ENCODE measurements at regions not wholly inside any gene's neighbourhood (a gene's known extent, or its start where the extent isn't known, plus 50 kb on each side); places are given as distances from the start of the nearest gene placed in this dataset.

- no peak for FAIRE-seq
These were observed 654.4 kb upstream of the CDH6 start for GRCh38 chr5:30539004-30539634.

GRCh38 chr5:30525353-30525752, 668.1 kb upstream of the CDH6 start:
- H3K36me3 ChIP-seq (ENCODE audit: control insufficient read depth in 2 of 3, insufficient read depth in 3 of 3, low read length in 3 of 3) = no peaks in the 10 kb centered on the region
- intact Hi-C loops (cut with DNase I) = no loop called here
- H3K4me1 ChIP-seq (ENCODE audit: control insufficient read depth in 2 of 3, insufficient read depth in 2 of 3, low read depth in 1 of 3, low read length in 3 of 3) = no peaks in the 10 kb centered on the region

More at GRCh38 chr5:30539004-30539634, 654.4 kb upstream of the CDH6 start:
- Histone ChIP-seq H3K4me3 (ENCODE audit: low read length in 3 of 3) (no peak overlapping the region), H3K36me3 (ENCODE audit: control insufficient read depth in 2 of 3, insufficient read depth in 3 of 3, low read length in 3 of 3) (no peaks in the 10 kb centered on the region), H3K27ac (ENCODE audit: low read depth in 2 of 2, low read length in 2 of 2) (no peak overlapping the region), H3K9ac (ENCODE audit: low read length in 3 of 3) (no peak overlapping the region), H3K27me3 (ENCODE audit: control insufficient read depth, insufficient read depth, low read length) (no peaks in the 10 kb centered on the region), H3K9me3 (ENCODE audit: control insufficient read depth in 2 of 3, insufficient read depth in 1 of 3, low read length in 3 of 3) (peaks cover 0 to 8% (median 0%) of the 10 kb centered on the region in 3 donors), H3K4me1 (ENCODE audit: control insufficient read depth in 2 of 3, insufficient read depth in 2 of 3, low read depth in 1 of 3, low read length in 3 of 3) (no peaks in the 10 kb centered on the region)
- intact Hi-C loops (cut with DNase I) = no loop called here
- TF ChIP-seq CTCF (IDR thresholded peaks at IDR 0.05; ENCODE audit: borderline replicate concordance, extremely low read depth, insufficient read depth) = no peak
- DNase-seq = peak in 1 of 5 donors; percentile 26

DNA sequence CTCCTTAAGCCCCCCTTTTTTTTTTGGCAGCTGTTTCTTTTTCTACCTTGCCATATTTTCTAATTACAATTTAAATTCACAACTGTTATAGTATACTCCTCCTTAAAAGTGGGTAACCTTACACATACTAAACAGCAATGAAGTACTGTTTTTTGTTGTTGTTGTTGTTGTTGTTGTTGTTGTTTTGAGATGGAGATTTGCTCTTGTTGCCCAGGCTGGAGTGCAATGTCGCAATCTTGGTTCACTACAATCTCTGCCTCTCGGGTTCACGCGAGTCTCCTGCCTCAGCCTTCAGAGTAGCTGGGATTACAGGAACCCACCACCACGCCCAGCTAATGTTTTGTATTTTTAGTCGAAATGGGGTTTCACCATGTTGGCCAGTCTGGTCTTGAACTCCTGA, 669.1 kb upstream of the CDH6 start:
- DNase-seq (peak in 1 of 5 donors; percentile 22), FAIRE-seq (no peak)
- H3K4me3 ChIP-seq (ENCODE audit: low read length in 3 of 3) = no peak overlapping the region
- H3K36me3 ChIP-seq (ENCODE audit: control insufficient read depth in 2 of 3, insufficient read depth in 3 of 3, low read length in 3 of 3) = no peaks in the 10 kb centered on the region
- TF ChIP-seq CTCF (IDR thresholded peaks at IDR 0.05; ENCODE audit: borderline replicate concordance, extremely low read depth, insufficient read depth) = no peak
- intact Hi-C loops (cut with DNase I) = no loop called here
- no peaks in the 10 kb centered on the region for H3K4me1 ChIP-seq (ENCODE audit: control insufficient read depth in 2 of 3, insufficient read depth in 2 of 3, low read depth in 1 of 3, low read length in 3 of 3)
- H3K27me3 ChIP-seq (ENCODE audit: control insufficient read depth, insufficient read depth, low read length) = no peaks in the 10 kb centered on the region
- H3K9me3 ChIP-seq (ENCODE audit: control insufficient read depth in 2 of 3, insufficient read depth in 1 of 3, low read length in 3 of 3) = no peaks in the 10 kb centered on the region
- no peak overlapping the region for H3K27ac ChIP-seq (ENCODE audit: low read depth in 2 of 2, low read length in 2 of 2)
- H3K9ac ChIP-seq (ENCODE audit: low read length in 3 of 3) = no peak overlapping the region

More at GRCh38 chr5:30525353-30525752, 668.1 kb upstream of the CDH6 start:
- no peak for FAIRE-seq
- TF ChIP-seq CTCF (IDR thresholded peaks at IDR 0.05; ENCODE audit: borderline replicate concordance, extremely low read depth, insufficient read depth) = no peak
- H3K4me3 ChIP-seq (ENCODE audit: low read length in 3 of 3) = no peak overlapping the region
- no peaks in the 10 kb centered on the region for H3K27me3 ChIP-seq (ENCODE audit: control insufficient read depth, insufficient read depth, low read length)
- H3K9ac ChIP-seq (ENCODE audit: low read length in 3 of 3) = no peak overlapping the region
- DNase-seq = no peak
- no peak overlapping the region for H3K27ac ChIP-seq (ENCODE audit: low read depth in 2 of 2, low read length in 2 of 2)
- H3K9me3 ChIP-seq (ENCODE audit: control insufficient read depth in 2 of 3, insufficient read depth in 1 of 3, low read length in 3 of 3) = no peaks in the 10 kb centered on the region

GRCh38 chr5:30523061-30523460, 670.4 kb upstream of the CDH6 start:
- DNase-seq = peak in 2 of 5 donors; percentile 53 to 67
- Histone ChIP-seq H3K9ac (ENCODE audit: low read length in 3 of 3) (no peak overlapping the region), H3K27me3 (ENCODE audit: control insufficient read depth, insufficient read depth, low read length) (no peaks in the 10 kb centered on the region), H3K27ac (ENCODE audit: low read depth in 2 of 2, low read length in 2 of 2) (no peak overlapping the region), H3K36me3 (ENCODE audit: control insufficient read depth in 2 of 3, insufficient read depth in 3 of 3, low read length in 3 of 3) (no peaks in the 10 kb centered on the region), H3K4me3 (ENCODE audit: low read length in 3 of 3) (no peak overlapping the region), H3K9me3 (ENCODE audit: control insufficient read depth in 2 of 3, insufficient read depth in 1 of 3, low read length in 3 of 3) (no peaks in the 10 kb centered on the region), H3K4me1 (ENCODE audit: control insufficient read depth in 2 of 3, insufficient read depth in 2 of 3, low read depth in 1 of 3, low read length in 3 of 3) (no peaks in the 10 kb centered on the region)
- intact Hi-C loops (cut with DNase I) = no loop called here
- TF ChIP-seq CTCF (IDR thresholded peaks at IDR 0.05; ENCODE audit: borderline replicate concordance, extremely low read depth, insufficient read depth) = no peak
- no peak for FAIRE-seq
